Fibroblast of skin of right biceps (primary cell): ENCODE measurements at regions not wholly inside any gene's neighbourhood (a gene's known extent, or its start where the extent isn't known, plus 50 kb on each side); places are given as distances from the start of the nearest gene placed in this dataset.
"Not testable (repeated sequence)": the region's sequence is repeated elsewhere in the genome, so short reads cannot be mapped to it uniquely, and the experiment has no call there.

Experiments
- DNase-seq: peaks from one replicate; pipeline ENCODE4 v3.0.0-alpha.2; 2013

DNA sequence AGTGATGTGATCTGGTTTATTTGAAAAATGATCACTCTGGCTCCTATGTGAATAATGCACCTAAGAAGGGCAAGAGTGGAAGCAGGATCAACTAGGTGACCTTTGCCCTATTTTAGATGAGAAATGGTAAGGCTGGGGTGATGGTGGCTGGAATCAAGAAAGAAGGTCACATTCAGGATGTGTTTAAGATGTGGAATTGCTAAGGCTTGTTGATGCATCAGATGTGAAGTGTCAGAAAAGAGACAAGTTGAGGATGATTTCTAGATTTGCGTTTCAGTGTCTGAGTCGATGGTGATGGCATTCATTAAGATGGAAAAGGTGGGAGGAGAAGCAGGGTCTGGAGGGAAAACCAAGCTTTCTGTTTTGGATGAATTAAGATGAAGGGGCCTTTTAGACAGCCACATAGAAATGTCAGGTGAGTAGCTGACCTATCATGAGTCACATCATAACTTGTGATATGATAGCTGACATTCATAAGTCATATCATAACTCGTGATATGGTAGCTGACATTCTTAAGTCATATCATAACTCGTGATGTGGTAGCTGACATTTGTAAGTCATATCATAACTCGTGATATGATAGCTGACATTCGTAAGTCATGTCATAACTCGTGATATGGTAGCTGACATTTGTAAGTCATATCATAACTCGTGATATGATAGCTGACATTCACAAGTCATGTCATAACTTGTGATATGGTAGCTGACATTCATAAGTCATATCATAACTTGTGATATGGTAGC is 101.2 kb upstream of the SEC11C start:
- DNase-seq = no peak

DNA sequence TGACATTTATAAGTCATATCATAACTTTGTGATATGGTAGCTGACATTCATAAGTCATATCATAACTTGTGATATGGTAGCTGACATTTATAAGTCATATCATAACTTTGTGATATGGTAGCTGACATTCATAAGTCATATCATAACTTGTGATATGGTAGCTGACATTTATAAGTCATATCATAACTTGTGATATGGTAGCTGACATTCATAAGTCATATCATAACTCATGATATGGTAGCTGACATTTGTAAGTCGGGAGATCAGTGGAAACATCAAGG is 100.7 kb upstream of the SEC11C start:
- DNase-seq = not testable (repeated sequence)

DNA sequence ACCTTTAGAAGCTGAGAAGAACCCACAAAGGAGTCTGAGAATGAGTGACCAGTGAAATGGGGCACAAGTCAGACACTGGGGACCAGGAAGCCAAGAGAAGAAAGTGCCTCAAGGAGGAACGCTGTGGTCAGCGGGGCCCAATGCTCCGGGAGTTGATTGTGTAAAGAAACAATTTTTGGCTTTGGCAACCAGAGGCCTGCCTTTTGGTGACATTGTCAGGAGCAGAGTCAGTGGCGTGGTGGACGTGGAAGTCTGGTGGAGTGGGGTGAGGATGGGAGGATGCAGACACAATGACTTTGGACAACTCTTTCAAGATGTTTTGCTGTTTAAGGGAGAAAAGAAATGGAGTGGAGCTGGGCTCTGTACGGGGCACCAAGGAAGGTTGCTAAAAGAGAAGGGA is 100.2 kb upstream of the SEC11C start:
- DNase-seq = no peak

DNA sequence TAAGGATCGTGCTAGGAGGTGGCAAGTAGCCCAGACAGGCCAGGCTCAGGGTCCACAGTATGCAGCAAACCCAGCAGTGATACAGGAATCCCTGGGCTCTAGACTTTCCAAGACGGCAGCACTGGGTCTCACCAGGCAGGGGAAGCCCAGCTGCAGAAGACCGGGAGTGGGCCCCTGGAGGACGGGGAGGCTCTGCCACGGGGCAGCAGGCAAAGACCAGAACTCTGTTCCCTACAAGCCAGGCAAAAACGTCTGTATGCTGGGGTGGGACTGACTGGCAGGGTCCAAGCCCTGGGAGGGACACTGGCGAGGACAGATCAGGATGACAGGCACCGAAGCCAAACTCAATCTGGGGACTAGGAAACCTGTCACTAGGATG is 98.9 kb upstream of the SEC11C start:
- no peak for DNase-seq

DNA sequence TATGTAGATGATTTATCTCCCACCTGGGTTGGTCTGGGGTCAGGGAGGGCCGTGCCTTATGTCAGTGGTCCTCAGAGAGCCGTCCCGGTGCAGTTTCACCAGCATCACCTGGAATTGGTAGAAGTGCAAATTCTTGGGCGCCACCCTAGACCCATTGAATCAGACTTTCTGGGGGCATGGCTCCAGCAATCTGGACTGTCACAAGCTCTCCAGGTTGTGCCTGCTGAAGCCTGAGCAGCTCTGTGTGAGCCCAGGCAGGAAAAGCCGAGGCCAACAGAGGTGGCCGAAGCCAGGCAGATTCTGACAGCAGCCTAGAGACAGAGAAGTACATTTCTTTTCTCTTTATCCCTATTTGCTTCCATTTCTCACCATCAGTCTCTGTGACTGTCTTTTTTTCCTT is 98.4 kb upstream of the SEC11C start:
- DNase-seq = no peak

DNA sequence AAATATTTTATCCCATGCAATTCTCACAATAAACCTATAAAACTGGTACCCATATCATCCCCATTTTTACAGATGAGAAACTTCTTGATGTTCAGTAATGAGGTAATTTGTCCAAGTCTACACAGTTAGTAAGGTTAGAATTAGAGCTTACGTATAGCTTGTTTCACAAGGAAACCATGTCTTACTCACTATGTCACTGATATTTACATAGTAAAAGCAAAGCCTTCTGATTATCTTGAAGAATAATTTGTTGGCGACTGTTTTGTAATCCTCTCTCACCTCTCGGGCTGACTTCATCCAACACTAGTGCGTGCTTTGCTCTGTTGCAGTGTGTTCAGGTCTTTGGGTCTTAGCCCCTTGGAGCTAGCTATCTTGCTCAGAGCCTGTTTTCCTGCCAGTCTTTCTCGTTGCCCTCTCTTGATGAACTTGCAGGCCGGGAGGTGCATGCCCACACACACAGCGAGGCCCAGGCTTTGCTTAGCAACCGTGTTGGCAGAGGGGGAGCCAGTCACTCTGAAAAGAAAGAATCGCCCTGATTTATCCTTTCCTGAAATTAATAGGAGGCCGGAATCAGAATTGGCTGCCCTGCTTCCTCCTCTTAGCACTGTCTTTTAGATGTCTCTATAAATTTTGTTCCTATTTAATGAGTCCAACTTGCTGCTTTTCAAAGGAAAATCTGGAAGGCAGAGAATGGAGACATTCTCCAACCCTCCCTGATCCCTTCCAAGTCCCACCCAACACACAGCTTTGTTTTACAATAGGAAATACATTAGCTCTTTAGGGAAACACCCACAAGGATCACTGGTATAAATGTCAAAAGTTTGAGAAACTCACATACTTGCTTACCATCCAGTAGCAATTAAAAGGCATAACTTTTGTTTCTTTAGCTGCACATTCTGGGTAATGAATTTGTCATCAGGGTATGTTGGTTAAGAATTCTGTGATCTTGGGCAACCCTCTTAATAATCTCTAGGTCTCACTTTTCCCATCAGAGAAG is 97.6 kb upstream of the SEC11C start:
- DNase-seq = peak; percentile 23

DNA sequence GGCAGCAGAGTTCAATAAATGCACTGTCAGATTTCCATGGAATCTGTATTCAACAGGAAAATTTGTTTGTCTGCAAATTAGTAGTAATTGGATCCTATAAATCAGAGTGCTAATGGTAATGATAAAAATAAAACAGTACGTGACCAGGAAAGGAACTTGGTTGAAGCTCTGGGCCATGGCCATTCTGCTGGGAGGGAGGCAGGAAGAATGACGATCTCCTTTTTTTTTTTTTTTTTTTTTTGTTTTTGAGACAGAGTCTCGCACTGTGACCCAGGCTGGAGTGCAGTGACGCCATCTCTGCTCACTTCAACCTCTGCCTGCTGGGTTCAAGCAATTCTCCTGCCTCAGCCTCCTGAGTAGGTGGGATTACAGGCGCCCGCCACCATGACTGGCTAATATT is 94.8 kb upstream of the SEC11C start:
- DNase-seq = no peak

DNA sequence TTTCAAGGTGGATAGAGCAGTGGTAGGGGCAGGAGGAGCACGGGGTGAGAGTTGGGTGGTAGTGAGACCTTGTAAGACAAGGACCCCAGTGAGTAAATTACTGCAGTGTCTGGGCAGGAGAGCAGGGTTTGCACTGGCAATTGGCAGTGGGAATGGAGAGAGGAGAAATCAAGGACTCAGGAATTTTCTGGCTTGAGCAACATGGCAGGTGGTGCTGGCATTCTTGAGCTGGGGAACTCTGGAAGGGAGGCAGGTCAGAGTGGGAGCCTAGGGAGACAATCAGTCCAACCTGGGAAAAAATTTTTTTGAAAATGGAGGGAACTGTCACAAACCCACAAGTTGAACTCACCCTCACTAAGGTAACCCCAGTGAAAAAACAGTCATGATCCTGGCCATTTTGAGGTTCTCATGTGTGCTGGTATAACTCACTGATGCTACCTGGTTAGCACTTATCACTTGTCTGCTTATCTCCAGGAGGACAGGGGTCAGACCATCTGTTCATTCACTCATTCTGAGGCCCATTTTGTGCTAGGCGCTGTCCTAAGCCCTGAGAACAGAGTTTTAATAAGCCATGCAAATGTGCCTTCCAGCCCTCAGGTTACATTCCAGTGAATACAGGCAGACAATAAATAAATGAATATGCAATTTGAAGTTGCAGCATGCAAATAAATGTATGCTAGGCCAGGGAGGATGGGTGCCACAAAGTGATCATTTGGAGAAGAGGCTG is 92.2 kb upstream of the SEC11C start:
- no peak for DNase-seq

DNA sequence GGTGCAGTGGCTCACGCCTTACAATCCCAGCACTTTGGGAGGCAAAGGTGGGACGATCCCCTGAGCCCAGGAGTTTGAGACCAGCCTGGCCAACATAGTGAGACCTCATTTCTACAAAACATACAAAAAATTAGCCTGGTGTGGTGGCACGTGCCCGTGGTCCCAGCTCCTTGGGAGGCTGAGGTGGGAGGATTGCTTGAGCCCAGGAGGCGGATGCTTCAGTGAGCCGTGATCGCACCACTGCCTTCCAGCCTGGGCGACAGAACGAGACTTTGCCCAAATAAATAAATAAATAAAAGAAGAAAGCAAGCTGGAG is 91.7 kb upstream of the SEC11C start:
- no peak for DNase-seq

DNA sequence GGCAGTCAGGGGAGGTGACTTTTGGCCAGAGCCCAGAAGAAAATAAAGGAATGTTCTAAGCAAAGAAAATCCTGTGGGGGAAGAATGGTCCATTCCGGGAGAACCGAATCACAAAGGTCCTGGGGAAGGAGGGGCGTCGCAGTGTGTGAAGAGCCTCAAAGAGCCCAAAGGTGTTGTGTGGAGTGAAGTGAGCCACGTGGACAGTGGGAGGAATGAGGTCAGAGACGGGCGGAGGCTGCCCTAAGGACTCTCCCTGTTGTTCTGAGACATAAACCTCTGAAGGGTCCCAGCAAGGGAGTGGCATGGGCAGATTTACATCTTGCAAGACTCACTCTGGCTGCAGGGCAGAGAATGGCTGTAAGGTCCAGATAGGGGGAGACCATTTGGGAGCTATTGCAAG is 91.3 kb upstream of the SEC11C start:
- no peak for DNase-seq

DNA sequence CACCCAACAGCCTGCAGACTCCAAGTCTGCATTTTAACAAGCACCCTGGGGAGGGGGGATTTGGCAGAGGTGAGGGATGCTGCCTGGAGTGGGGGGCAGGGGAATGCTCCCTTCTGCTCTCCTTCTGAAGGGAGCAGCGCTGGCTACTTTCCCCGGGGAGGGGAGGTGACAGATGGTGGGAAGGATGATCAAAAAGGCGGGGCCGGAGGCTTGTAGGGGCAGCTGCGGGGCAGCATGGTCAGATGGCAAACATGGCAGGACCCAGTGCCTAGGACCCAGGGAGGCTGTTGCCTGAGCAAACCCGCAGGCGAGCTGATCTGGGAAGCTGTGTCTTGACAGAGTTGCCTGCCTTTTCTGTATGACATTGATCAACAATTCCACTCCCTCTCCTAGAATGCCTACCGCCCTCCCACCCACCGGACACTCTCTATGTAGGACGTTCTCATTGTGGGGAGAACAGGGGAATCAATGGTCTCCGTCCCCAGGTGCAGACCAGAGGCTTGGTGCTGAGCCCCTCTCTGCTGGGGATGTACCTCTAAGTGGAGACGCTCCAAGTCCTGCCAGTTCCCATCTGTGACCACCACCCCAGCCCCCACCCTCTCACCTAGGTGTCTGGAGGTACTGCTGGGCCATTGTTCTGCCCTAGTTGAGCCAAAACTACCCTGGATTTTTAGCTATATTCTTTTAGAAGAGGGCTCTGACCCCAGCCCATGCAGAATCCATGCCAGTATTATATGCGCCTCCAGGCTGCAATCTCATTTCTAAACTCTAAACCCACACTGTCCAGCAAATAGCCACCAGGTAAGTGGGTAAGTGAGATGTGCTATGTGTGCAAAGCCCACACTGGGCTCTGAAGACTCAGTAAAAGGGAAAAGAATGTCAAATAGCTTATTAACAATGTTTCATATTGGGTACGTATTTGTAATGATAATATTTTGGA is 89.7 kb upstream of the SEC11C start:
- no peak for DNase-seq

DNA sequence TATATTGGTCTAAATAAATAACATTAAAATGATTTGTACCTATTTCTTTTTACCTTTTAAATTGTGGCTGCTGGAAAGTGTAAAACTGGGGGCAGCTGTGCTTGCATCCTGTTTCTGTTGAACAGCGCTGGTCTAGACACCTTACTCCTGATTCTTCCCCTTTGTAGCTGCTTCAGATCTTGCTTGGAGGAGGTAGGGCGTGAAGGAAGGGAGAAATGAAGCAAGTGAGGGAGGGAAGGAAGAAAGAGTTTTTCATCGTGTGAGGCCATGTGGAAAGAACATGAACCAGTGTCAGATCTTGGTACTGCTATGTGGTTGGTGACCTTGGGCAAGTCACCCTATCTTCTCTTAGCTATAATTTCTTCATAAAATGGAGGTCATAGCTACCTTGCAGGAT is 89.0 kb upstream of the SEC11C start:
- DNase-seq = no peak

DNA sequence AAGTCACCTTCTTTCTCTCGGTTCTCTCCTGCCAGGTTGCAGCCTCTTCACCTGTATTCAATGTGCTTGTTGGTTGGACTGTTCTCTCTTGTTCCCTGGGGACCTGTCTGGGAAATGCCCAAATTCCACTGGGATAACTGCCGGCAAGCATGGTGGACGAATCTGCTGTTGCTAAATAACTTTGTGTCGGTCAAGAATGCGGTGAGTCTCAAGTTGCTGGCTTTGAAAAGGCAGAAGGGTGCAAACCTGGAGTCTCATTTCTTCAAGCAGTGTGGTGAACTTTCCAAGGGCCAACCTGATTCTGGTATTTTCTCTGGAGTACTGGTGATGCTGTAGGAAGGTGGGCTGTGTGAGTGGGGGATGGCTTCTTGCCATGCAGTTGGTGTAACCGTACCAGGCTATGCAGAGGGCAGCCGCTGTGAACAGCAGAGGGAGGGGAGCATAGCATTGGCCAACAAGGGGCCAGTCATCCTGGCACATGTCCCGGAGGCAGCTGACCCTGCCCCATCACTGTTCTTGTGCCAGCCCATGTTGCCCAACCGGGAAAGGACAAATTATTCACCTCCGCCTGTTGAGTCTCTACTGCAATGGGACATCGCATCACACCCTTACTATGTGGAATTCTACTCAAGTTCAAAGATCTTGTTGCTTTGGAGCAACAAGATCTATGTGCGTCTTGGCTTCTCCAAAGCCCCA is 88.1 kb upstream of the SEC11C start:
- DNase-seq = no peak

DNA sequence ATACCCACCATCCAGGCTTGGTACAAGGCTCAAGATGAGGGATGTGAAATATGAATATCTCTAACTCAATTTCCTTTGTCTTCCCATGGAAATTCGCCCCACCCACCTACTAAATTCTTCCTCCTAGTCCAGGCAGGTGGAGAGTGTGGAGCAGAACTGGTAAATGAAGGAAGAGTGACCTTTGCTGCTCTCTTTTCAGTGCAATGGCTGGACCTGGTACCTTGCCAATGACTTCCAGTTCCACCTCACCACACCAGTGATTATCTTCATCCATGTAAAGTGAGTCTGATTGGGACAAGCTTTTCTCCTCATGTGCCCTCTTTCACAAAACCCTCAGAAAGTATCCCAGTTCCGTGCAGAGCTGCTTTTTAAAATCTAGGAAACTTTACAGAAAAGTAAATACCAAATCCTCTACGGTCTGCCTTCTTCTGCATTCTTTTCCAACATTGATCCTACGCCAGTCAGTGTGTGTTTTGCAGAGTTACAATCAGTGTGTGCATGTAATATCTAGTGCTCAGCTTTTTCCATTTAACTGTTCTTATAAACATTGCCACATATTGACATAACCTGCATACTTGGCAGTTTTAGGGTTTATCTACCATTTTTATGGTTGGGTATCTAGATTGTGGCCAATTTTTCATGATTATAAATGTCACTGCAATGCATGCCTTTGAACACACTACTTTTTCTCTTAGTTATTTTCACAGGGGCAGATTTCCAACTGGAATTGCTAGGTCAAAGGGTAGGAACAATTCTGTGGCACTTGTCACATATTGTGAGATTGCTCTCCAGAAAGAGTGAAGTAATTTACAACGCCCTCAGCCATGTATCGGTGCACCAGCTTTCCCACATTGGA is 86.5 kb upstream of the SEC11C start:
- DNase-seq = peak; percentile 53

DNA sequence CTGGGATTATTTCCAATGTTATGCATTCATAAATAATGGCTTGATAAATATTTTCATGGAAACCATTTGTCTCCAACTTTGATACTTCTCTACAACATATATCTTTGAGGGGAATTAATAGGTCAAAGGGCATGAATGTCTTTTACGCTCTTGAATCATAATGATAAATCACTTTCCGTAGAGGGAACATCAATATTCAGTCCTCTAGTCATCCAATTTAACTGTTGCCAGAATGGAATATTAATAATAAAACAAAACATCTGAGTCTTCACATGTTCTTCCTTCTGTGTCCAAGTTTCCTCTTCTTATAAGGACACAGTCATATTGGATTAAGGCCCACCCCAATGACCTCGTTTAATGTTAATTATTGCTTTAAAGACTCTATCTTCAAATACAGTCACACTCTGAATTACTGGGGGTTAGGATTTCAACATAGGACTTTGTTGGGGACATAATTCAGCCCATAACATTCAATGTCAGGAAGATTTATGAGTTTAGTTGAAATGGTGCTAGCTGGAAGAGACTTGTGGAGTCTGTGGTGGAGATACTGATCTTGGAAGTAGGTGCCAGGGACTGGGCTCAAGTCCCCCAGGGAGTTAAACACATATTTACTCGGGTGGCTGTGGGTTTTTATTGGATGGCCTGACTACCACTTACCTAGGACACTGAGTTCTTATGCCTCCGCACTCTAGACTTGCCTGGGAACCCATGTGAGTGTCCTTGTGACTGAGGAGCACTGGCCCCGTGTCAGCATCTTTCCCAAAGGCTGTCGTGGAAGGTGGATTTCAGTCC is 85.0 kb upstream of the SEC11C start:
- peak; percentile 45 for DNase-seq

DNA sequence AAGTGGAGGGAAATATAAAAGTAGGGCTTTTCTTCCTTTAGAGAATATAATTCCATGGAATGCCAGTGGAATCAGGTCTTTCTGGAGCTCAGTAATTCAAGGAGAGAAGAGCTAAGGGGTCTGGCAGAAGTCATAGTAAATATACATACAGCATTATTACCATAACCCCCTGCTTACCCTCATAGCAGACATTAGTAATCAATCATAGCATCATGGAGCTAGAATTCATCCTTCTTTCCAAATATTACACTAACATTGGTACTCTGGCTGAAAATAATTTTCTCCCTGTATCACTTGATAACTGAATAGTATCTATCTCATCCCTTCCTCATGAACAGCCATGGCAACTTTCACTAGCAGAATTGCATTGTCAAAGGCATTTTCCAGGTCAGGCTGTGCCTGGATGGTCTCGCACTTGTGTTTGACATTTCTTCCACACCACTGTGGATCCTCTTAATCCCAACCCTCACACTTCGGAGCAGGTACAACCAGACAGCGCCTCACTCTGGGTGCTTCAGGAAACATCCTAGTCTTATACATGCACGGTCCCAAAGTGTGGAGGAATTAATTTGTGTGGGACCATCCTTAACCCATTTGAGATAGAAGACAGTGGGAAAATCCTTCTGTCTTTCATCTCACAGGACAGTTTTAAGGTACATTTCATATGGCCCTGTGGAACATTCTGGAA is 84.2 kb upstream of the SEC11C start:
- no peak for DNase-seq

DNA sequence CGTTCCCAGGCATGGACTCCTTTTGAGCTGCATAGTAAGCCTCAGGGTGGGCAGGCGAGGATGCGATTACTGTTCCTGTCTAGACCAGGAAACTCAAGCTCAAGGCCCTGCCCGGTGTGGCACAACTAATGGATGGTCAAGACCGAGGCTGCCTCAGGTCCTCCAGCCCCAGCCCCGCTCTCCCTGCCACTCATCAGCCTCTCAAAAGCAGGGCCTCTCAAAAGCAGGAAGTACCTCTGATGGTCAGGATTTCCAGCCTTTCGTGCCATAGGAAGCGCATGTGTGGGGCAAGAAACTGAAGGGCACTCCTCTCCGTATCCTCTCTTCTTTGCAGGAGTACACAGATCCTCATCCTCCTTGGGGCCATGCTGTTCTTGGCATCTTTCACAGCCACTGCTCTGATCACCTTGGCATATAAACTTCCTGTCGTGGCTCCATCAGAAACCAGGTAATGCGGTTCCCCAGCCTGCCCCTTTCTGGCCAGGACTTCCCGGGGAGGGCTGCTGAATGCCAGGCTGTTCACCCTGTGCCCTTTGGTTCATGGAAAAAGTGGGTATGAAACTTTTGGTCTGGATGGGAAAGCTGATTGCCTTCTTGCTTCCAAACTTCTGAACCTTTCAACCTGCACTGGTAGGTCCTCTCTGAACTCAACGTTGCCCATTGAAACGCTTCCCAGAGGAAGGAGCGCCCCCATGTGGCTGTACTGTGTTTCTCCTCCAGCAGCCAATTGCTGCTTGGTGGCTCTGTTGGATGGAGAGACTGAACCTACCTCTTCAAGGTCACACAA is 82.8 kb upstream of the SEC11C start:
- peak; percentile 70 for DNase-seq

DNA sequence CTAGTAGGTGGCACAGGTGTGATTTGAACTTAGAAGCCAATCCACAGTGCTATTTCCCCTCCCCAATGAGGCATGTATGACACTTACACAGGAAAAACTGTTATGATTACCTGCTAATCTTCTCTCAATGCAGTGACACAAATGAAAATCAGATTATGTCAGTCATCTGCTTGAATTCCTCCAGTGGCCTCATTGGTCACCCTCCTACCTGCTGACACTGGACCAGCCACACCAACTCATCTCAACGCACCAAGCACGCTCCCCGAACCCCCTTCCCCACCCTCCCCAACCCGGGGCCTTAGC is 82.2 kb upstream of the SEC11C start:
- no peak for DNase-seq

DNA sequence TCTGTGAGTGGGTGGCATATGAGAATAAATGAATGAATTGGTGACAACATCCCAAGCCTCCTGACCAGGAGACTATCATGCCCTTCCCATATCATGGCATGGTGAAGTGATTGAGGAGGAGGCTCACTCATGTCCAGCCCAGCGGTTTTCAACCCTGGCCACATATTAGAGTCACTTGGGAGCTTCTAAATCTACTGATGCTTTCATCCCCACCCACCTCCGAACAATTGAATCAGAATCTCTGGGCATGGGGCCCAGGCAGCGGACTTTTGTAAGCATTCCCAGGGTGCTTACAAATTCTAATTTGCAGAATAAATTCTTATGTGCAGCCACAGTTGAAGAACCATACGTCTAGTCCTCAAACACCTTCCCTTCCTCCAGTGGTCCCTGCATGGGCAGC is 81.7 kb upstream of the SEC11C start:
- DNase-seq = peak; percentile 60
